IMR-90 (cell line): ENCODE measurements at regions not wholly inside any gene's neighbourhood (a gene's known extent, or its start where the extent isn't known, plus 50 kb on each side); places are given as distances from the start of the nearest gene placed in this dataset.

ENCODE experiments used
- ATAC-seq: fragments of 200-7000 bp; cut with Tn5 transposase; 2 replicates; pipeline ENCODE4 v1.9.1; 2020; ENCODE audit warnings: low read depth, mild to moderate bottlenecking, moderate library complexity
- BruUV-seq: library from RNA; stranded (reverse); fragments of 400-500 nt; replicated peaks from 2 replicates; lab custom pipeline; 2021; lab: Mats Ljungman, UMichigan
- CTCF ChIA-PET: fragments of 300-600 bp; formaldehyde crosslinking; extraction: SDS; loops from one replicate; lab custom pipeline; 2021; ENCODE audit warnings: antibody characterized with exemption; lab: Yijun Ruan, JAX
- POLR2A ChIA-PET: fragments of 300-600 bp; sonication (Branson Sonifier 250); formaldehyde crosslinking; loops from one replicate; lab custom pipeline; 2022; ENCODE audit warnings: antibody characterized with exemption; ENCODE audit not compliant: unreplicated experiment; lab: Charles Lee
- DNase-seq: peaks from one replicate; pipeline ENCODE4 v3.0.0; 2013
- H2AFZ ChIP-seq: replicated peaks from 2 replicates; pipeline ENCODE3; 2013; ENCODE audit warnings: low read length, mild to moderate bottlenecking; ENCODE audit not compliant: poor library complexity
- H2AK5ac ChIP-seq: 2 replicates; pipeline ENCODE4 v1.6.1; 2013; ENCODE audit warnings: low read depth, low read length, inconsistent platforms
- H2AK9ac ChIP-seq: replicated peaks from 2 replicates; pipeline ENCODE3; 2013; ENCODE audit warnings: mild to moderate bottlenecking, low read depth, low read length, moderate library complexity; ENCODE audit not compliant: poor library complexity
- H2BK120ac ChIP-seq: 2 replicates; pipeline ENCODE4 v1.6.1; 2013; ENCODE audit warnings: low read depth, low read length, inconsistent platforms
- H2BK15ac ChIP-seq: 3 replicates; pipeline ENCODE4 v1.6.1; 2013; ENCODE audit warnings: low read depth, low read length, inconsistent platforms
- H2BK20ac ChIP-seq: 2 replicates; pipeline ENCODE4 v1.6.1; 2013; ENCODE audit warnings: low read depth, mild to moderate bottlenecking, inconsistent platforms, low read length, moderate library complexity
- H2BK5ac ChIP-seq: 2 replicates; pipeline ENCODE4 v1.6.1; 2013; ENCODE audit warnings: mild to moderate bottlenecking, low read depth, low read length, inconsistent platforms; ENCODE audit not compliant: poor library complexity, severe bottlenecking
- H3K14ac ChIP-seq: replicated peaks from 2 replicates; pipeline ENCODE4 v1.6.1; 2013; ENCODE audit warnings: low read depth, low read length, inconsistent platforms
- H3K18ac ChIP-seq: 2 replicates; pipeline ENCODE4 v1.6.1; 2013; ENCODE audit warnings: low read depth, low read length, control low read depth
- H3K23ac ChIP-seq: 2 replicates; pipeline ENCODE4 v1.6.1; 2013; ENCODE audit warnings: low read depth, low read length, inconsistent platforms
- H3K27ac ChIP-seq: 2 replicates; pipeline ENCODE4 v1.5.1; 2013; ENCODE audit warnings: mild to moderate bottlenecking, control low read depth, low read length; ENCODE audit not compliant: insufficient read depth
- H3K27me3 ChIP-seq: 2 replicates; pipeline ENCODE4 v1.6.1; 2013; ENCODE audit warnings: low read length; ENCODE audit not compliant: control insufficient read depth, insufficient read depth
- H3K36me3 ChIP-seq: 2 replicates; pipeline ENCODE4 v1.6.1; 2013; ENCODE audit warnings: low read length, mixed read lengths; ENCODE audit not compliant: control insufficient read depth, insufficient read depth
- H3K4ac ChIP-seq: 2 replicates; pipeline ENCODE4 v1.6.1; 2013; ENCODE audit warnings: low read depth, low read length, inconsistent platforms
- H3K4me1 ChIP-seq: 2 replicates; pipeline ENCODE4 v1.6.1; 2013; ENCODE audit warnings: low read length, mixed read lengths; ENCODE audit not compliant: control insufficient read depth, insufficient read depth
- H3K4me2 ChIP-seq: 2 replicates; pipeline ENCODE4 v1.6.1; 2013; ENCODE audit warnings: low read depth, mild to moderate bottlenecking, control low read depth, low read length, moderate library complexity
- H3K4me3 ChIP-seq: 2 replicates; pipeline ENCODE4 v1.5.1; 2013; ENCODE audit warnings: low read depth, mild to moderate bottlenecking, control low read depth, low read length, moderate library complexity; ENCODE audit not compliant: insufficient read depth
- H3K56ac ChIP-seq: 2 replicates; pipeline ENCODE4 v1.6.1; 2013; ENCODE audit warnings: low read length, inconsistent platforms; ENCODE audit not compliant: insufficient read depth; ENCODE audit errors: extremely low read depth
- H3K79me1 ChIP-seq, 2 experiments: 2 replicates each; pipeline ENCODE4 v1.6.1; 2013; ENCODE audit warnings: low read length in 2 of 2, inconsistent platforms in 1 of 2, low read depth in 1 of 2
- H3K9ac ChIP-seq: 2 replicates; pipeline ENCODE4 v1.6.1; 2013; ENCODE audit warnings: low read depth, low read length, control low read depth
- H3K9me1 ChIP-seq: 2 replicates; pipeline ENCODE4 v1.6.1; 2013; ENCODE audit warnings: low read length, inconsistent platforms; ENCODE audit not compliant: insufficient read depth
- H3K9me3 ChIP-seq: 2 replicates; pipeline ENCODE4 v1.6.1; 2013; ENCODE audit warnings: low read length; ENCODE audit not compliant: control insufficient read depth, insufficient read depth
- H4K20me1 ChIP-seq: 2 replicates; pipeline ENCODE4 v1.6.1; 2013; ENCODE audit warnings: low read length, inconsistent platforms; ENCODE audit not compliant: insufficient read depth
- H4K5ac ChIP-seq: 2 replicates; pipeline ENCODE4 v1.6.1; 2013; ENCODE audit warnings: mild to moderate bottlenecking, low read depth, low read length, control low read depth
- H4K8ac ChIP-seq, 2 experiments: 2 replicates each; pipeline ENCODE4 v1.6.1; 2013; ENCODE audit warnings: low read depth in 2 of 2, low read length in 2 of 2, control low read depth in 1 of 2, inconsistent platforms in 1 of 2
- H4K91ac ChIP-seq: 2 replicates; pipeline ENCODE4 v1.6.1; 2013; ENCODE audit warnings: low read depth, low read length, inconsistent platforms; ENCODE audit not compliant: insufficient read depth
- BHLHE40 ChIP-seq: fragments of 150-350 bp; IDR thresholded peaks from 2 replicates; pipeline ENCODE4 v1.6.1; 2016; ENCODE audit warnings: mild to moderate bottlenecking, low read depth, low read length
- CEBPB ChIP-seq: IDR thresholded peaks from 2 replicates; pipeline ENCODE4 v1.6.1; 2012; ENCODE audit warnings: low read depth, low read length, improper control_type of control experiment
- CHD1 ChIP-seq: IDR thresholded peaks from 2 replicates; pipeline ENCODE4 v1.6.1; 2012; ENCODE audit warnings: low read depth, low read length, improper control_type of control experiment
- ELK1 ChIP-seq: fragments of 150-350 bp; IDR thresholded peaks from 2 replicates; pipeline ENCODE4 v1.6.1; 2016; ENCODE audit warnings: low read depth, mild to moderate bottlenecking, low read length, moderate library complexity, borderline replicate concordance
- FOS ChIP-seq: fragments of 150-350 bp; IDR thresholded peaks from 2 replicates; pipeline ENCODE4 v1.6.1; 2016; ENCODE audit warnings: low read depth, low read length
- MAZ ChIP-seq: IDR thresholded peaks from 2 replicates; pipeline ENCODE4 v1.6.1; 2012; ENCODE audit warnings: low read depth, mild to moderate bottlenecking, low read length, improper control_type of control experiment, moderate library complexity, borderline replicate concordance
- NFE2L2 ChIP-seq: fragments of 150-350 bp; IDR thresholded peaks from 2 replicates; pipeline ENCODE4 v1.6.1; 2016; ENCODE audit warnings: low read depth, mild to moderate bottlenecking, low read length
- RAD21 ChIP-seq: IDR thresholded peaks from 2 replicates; pipeline ENCODE4 v1.6.1; 2012; ENCODE audit warnings: low read length, improper control_type of control experiment
- RCOR1 ChIP-seq: IDR thresholded peaks from 2 replicates; pipeline ENCODE4 v1.6.1; 2012; ENCODE audit warnings: mild to moderate bottlenecking, low read length, improper control_type of control experiment; ENCODE audit not compliant: insufficient replicate concordance
- RFX5 ChIP-seq: IDR thresholded peaks from 2 replicates; pipeline ENCODE4 v1.8.0; 2012; ENCODE audit warnings: low read depth, mild to moderate bottlenecking, low read length, moderate library complexity
- USF2 ChIP-seq: fragments of 150-350 bp; IDR thresholded peaks from 2 replicates; pipeline ENCODE4 v1.6.1; 2017; ENCODE audit warnings: mild to moderate bottlenecking, antibody characterized with exemption, low read length, low read depth
- WGBS, 2 experiments: methylation state at CpG; one replicate each; pipeline versions ENCODE4 v1.1.5 to v1.1.7; 2013; ENCODE audit warnings: missing lambda C conversion rate in 2 of 2; ENCODE audit not compliant: insufficient read length in 1 of 2; ENCODE audit errors: extremely low coverage in 2 of 2; 5-methylcytosine and 5-hydroxymethylcytosine counted together
- dilution Hi-C: fragments of 300-500 bp; cut with HindIII; formaldehyde crosslinking; loops from one replicate; pipeline ENCODE4 v1.14.3; 2018; ENCODE audit warnings: low sequenced_read_pairs; ENCODE audit not compliant: unreplicated experiment
- in situ Hi-C: fragments of 300-500 bp; cut with MboI; formaldehyde crosslinking; loops from 3 replicates; pipeline ENCODE4 v1.14.3; 2019; ENCODE audit warnings: low sequenced_read_pairs, inconsistent platforms, mixed read lengths
- intact Hi-C: fragments of 100-400 bp; cut with micrococcal nuclease; formaldehyde crosslinking; loops from 2 replicates; pipeline ENCODE4 v1.10.0; 2022

GRCh38 chr4:174147863-174148262, 135.6 kb downstream of the FBXO8 start:
- peaks cover 1% of the 10 kb centered on the region; the same call in 1 of the 2 replicates for H3K27me3 ChIP-seq
- H2AK9ac ChIP-seq, result no peak overlapping the region
- no peak overlapping the region for H2BK120ac ChIP-seq
- no peak overlapping the region for H3K14ac ChIP-seq
- no peak overlapping the region for H4K5ac ChIP-seq
- no peak overlapping the region for H2BK5ac ChIP-seq
- no peak overlapping the region for H4K91ac ChIP-seq
- in situ Hi-C loops, result no loop called here
- no peak overlapping the region for H3K27ac ChIP-seq
- H2BK20ac ChIP-seq, result no peak overlapping the region
- H3K36me3 ChIP-seq, result no peaks in the 10 kb centered on the region
- no peak overlapping the region for H2AFZ ChIP-seq
- H3K4ac ChIP-seq, result no peak overlapping the region
- no peaks in the 10 kb centered on the region for H4K20me1 ChIP-seq
- H3K4me3 ChIP-seq, result no peak overlapping the region
- CTCF ChIA-PET, result interaction anchor here (0.6 kb wide), 1 partner anchor 52 kb away, joined by 4 read pairs; no protein-coding TSS in a partner anchor
- H3K4me2 ChIP-seq, result no peak overlapping the region
- no CpG with 5 or more reads among the region's 2 CpGs for WGBS, 2 experiments
- no TSS peak for BruUV-seq
- H3K56ac ChIP-seq, result no peak overlapping the region
- intact Hi-C loops, result no loop called here
- no peaks in the 10 kb centered on the region for H3K79me1 ChIP-seq
- POLR2A ChIA-PET, result no interaction called here
- DNase-seq (no peak), ATAC-seq (no peak)
- H2BK15ac ChIP-seq, result no peak overlapping the region
- no peak overlapping the region for H3K18ac ChIP-seq
- no peak overlapping the region for H4K8ac ChIP-seq
- H3K9ac ChIP-seq, result no peak overlapping the region
- no peaks in the 10 kb centered on the region for H3K4me1 ChIP-seq
- no peak overlapping the region for H3K23ac ChIP-seq
- no peak overlapping the region for H2AK5ac ChIP-seq
- TF ChIP-seq RCOR1 (no peak), CHD1 (no peak), MAZ (no peak), NFE2L2 (no peak), BHLHE40 (no peak), RFX5 (no peak), FOS (no peak), RAD21 (no peak), CEBPB (no peak), ELK1 (no peak), USF2 (no peak)
- dilution Hi-C loops, result no loop called here
- H3K9me1 ChIP-seq, result no peaks in the 10 kb centered on the region
- no peaks in the 10 kb centered on the region for H3K9me3 ChIP-seq
